ENCODE measurements at regions not wholly inside any gene's neighbourhood (a gene's known extent, or its start where the extent isn't known, plus 50 kb on each side); places are given as distances from the start of the nearest gene placed in this dataset.

GRCh38 chr14:106841701-106842100, 1315.3 kb downstream of the TMEM121 start (continued):
- TF ChIP-seq, protein P1, sequence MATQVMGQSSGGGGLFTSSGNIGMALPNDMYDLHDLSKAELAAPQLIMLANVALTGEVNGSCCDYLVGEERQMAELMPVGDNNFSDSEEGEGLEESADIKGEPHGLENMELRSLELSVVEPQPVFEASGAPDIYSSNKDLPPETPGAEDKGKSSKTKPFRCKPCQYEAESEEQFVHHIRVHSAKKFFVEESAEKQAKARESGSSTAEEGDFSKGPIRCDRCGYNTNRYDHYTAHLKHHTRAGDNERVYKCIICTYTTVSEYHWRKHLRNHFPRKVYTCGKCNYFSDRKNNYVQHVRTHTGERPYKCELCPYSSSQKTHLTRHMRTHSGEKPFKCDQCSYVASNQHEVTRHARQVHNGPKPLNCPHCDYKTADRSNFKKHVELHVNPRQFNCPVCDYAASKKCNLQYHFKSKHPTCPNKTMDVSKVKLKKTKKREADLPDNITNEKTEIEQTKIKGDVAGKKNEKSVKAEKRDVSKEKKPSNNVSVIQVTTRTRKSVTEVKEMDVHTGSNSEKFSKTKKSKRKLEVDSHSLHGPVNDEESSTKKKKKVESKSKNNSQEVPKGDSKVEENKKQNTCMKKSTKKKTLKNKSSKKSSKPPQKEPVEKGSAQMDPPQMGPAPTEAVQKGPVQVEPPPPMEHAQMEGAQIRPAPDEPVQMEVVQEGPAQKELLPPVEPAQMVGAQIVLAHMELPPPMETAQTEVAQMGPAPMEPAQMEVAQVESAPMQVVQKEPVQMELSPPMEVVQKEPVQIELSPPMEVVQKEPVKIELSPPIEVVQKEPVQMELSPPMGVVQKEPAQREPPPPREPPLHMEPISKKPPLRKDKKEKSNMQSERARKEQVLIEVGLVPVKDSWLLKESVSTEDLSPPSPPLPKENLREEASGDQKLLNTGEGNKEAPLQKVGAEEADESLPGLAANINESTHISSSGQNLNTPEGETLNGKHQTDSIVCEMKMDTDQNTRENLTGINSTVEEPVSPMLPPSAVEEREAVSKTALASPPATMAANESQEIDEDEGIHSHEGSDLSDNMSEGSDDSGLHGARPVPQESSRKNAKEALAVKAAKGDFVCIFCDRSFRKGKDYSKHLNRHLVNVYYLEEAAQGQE (IDR thresholded peaks at IDR 0.05) = no peak
- TF ChIP-seq CTCF (IDR thresholded peaks at IDR 0.05) = no peak
- no peak for TF ChIP-seq TFCP2L1 (CRISPR knock-in tag; IDR thresholded peaks at IDR 0.05)
- TF ChIP-seq POLR2A (IDR thresholded peaks at IDR 0.05; ENCODE audit: low read length) = no peak
- TF ChIP-seq SMC3 (IDR thresholded peaks at IDR 0.05) = no peak
- TF ChIP-seq JUNB (IDR thresholded peaks at IDR 0.05) = no peak

DNA sequence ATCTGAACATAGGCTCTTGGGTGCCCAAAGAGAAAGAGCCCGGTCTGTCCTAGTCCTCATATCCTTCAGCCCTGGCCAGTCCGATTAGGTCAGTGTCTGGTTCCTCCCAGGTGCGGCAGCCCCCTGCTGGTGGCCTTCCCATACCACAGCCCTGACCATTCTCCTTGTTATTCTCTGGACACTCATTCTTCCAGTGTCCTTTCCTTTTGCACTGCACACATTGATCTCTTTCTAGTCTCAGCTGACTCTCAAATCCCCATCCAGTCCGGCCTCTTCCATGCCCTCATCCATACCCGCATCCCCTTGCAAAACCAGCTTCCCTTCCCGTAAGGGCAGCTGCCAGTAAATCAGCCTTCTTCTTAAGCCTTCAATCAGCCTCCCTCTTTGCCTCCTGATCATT, 1316.3 kb downstream of the TMEM121 start:
- no peak overlapping the region for H3K4me2 ChIP-seq
- TF ChIP-seq CTCF (IDR thresholded peaks at IDR 0.05) = peak; percentile 47
- no peak for TF ChIP-seq TP53 (CRISPR knock-in tag; IDR thresholded peaks at IDR 0.05)
- TF ChIP-seq HDAC2 (IDR thresholded peaks at IDR 0.05) = no peak
- TF ChIP-seq TFCP2L1 (CRISPR knock-in tag; IDR thresholded peaks at IDR 0.05) = no peak
- TF ChIP-seq CHD4 (IDR thresholded peaks at IDR 0.05; ENCODE audit: borderline replicate concordance) = no peak
- H3K4me3 ChIP-seq = no peak overlapping the region
- H3K9me3 ChIP-seq = no peaks in the 10 kb centered on the region
- 60% methylated on average over 6 of the region's 6 CpGs for WGBS (ENCODE audit: missing lambda C conversion rate)
- ChIA-PET CTCF (interaction anchor here (0.5 to 2.8 kb wide), 7 partner anchors 11 to 35 kb away, joined by 3 to 15 read pairs (median 4); no protein-coding TSS in a partner anchor), POLR2A (no interaction called here)
- DNase-seq (ENCODE audit: low read depth in 1 of 2, low spot score in 1 of 2) (peak; percentile 50 to 56), FAIRE-seq (no peak), ATAC-seq (peak; percentile 49 to 76; a peak in 5 of 6 replicates)
- peaks cover 24% of the 10 kb centered on the region; the same call in 2 of the 3 replicates for H3K4me1 ChIP-seq
- H3K27ac ChIP-seq = no peak overlapping the region

- FAIRE-seq = no peak
- WGBS (ENCODE audit: missing lambda C conversion rate) = 49% methylated on average over 6 of the region's 6 CpGs
- Histone ChIP-seq H3K4me2 (peak overlapping the region; percentile 98), H3K4me1 (peaks cover 29% of the 10 kb centered on the region; the same call in 2 of the 3 replicates), H3K27ac (peak overlapping the region; percentile 78 to 88; a peak in 5 of 6 replicates), H3K4me3 (peak overlapping the region; percentile 64; the same call in 2 of the 3 replicates), H3K9me3 (no peaks in the 10 kb centered on the region)
- no peak for TF ChIP-seq KDM1A (IDR thresholded peaks at IDR 0.05; ENCODE audit: low read depth)
- TF ChIP-seq HOXB5 (CRISPR knock-in tag; IDR thresholded peaks at IDR 0.05) = no peak
- no peak for TF ChIP-seq MAZ (IDR thresholded peaks at IDR 0.05; ENCODE audit: borderline replicate concordance, low read depth, low read length)
- TF ChIP-seq EHF (CRISPR knock-in tag; IDR thresholded peaks at IDR 0.05) = no peak
- TF ChIP-seq SREBF2 (IDR thresholded peaks at IDR 0.05) = no peak
- no peak for TF ChIP-seq ZFP36 (IDR thresholded peaks at IDR 0.05; ENCODE audit: borderline replicate concordance, partially characterized antibody)
- no peak for TF ChIP-seq TP53 (CRISPR knock-in tag; IDR thresholded peaks at IDR 0.05)
- TF ChIP-seq BCL3 (IDR thresholded peaks at IDR 0.05) = no peak
- ATAC-seq = peak in 1 of 2 experiments; percentile 25; a peak in 1 of 6 replicates
- DNase-seq (ENCODE audit: low read depth in 1 of 2, low spot score in 1 of 2) = no peak
- POLR2A ChIA-PET = no interaction called here
- CTCF ChIA-PET = interaction anchor here (0.5 to 2.8 kb wide), 6 partner anchors 12 to 34 kb away, joined by 3 to 15 read pairs (median 4); no protein-coding TSS in a partner anchor
These were observed 1317.0 kb downstream of the TMEM121 start for GRCh38 chr14:106843386-106843785.
